K562 (cell line): ENCODE measurements at regions not wholly inside any gene's neighbourhood (a gene's known extent, or its start where the extent isn't known, plus 50 kb on each side); places are given as distances from the start of the nearest gene placed in this dataset.

ENCODE experiments used
- ATAC-seq: fragments of 200-7000 bp; cut with Tn5 transposase; 3 replicates; pipeline ENCODE4 v1.9.1; 2020; ENCODE audit warnings: moderate library complexity
- BruUV-seq: library from RNA; stranded (reverse); fragments of 400-500 nt; replicated peaks from 2 replicates; lab custom pipeline; 2021; lab: Mats Ljungman, UMichigan
- CTCF ChIA-PET: fragments of 300-600 bp; formaldehyde crosslinking; extraction: SDS; loops from one replicate; lab custom pipeline; 2021; ENCODE audit warnings: low intra/inter-chr PET ratio; lab: Yijun Ruan, JAX
- POLR2A ChIA-PET: fragments of 300-600, 350-650 bp; sonication (Branson Sonifier 250); formaldehyde crosslinking; extraction: SDS; loops from one replicate; lab custom pipeline; 2021; ENCODE audit warnings: antibody characterized with exemption, inconsistent platforms; lab: Yijun Ruan, JAX
- DNase-seq, 4 experiments: peaks; one replicate each; pipeline versions ENCODE4 v3.0.0 to v3.0.0-alpha.2; 2011 to 2018; ENCODE audit warnings: low spot score in 3 of 4, mixed read lengths in 3 of 4; ENCODE audit errors: extremely low read depth in 1 of 4
- FAIRE-seq: peaks from 2 replicates; lab custom pipeline; 2011; peaks lifted over from hg19 to GRCh38; lab: Jason Lieb, UNC
- H2AFZ ChIP-seq: 2 replicates; pipeline ENCODE4 v1.6.0; 2011; ENCODE audit warnings: low read depth, low read length, control low read depth, inconsistent platforms
- H3K27ac ChIP-seq: fragments of 200-600 bp; 3 replicates; pipeline ENCODE4 v1.8.0; 2011; ENCODE audit warnings: low read depth, mild to moderate bottlenecking, control low read depth, inconsistent platforms, low read length, moderate library complexity, mixed read lengths; ENCODE audit errors: extremely low read depth
- H3K27me3 ChIP-seq, 2 experiments: fragments of 300-600 bp in 1 of 2; 2 replicates in 1 of 2; 3 replicates in 1 of 2; pipeline versions ENCODE4 v1.6.0 to v1.8.0; 2011; ENCODE audit warnings: inconsistent platforms in 2 of 2, low read length in 2 of 2, mild to moderate bottlenecking in 1 of 2, mixed read lengths in 1 of 2, moderate library complexity in 1 of 2; ENCODE audit not compliant: control insufficient read depth in 2 of 2, insufficient read depth in 2 of 2
- H3K36me3 ChIP-seq: fragments of 300-600 bp; 3 replicates; pipeline ENCODE4 v1.8.0; 2011; ENCODE audit warnings: mild to moderate bottlenecking, low read length, inconsistent platforms; ENCODE audit not compliant: control insufficient read depth, insufficient read depth
- H3K4me1 ChIP-seq, 2 experiments: fragments of 200-600 bp in 1 of 2; replicated peaks in 1 of 2; 2 replicates in 1 of 2; 3 replicates in 1 of 2; pipeline versions ENCODE4 v1.5.1 to v1.8.0; 2011; ENCODE audit warnings: inconsistent platforms in 2 of 2, low read length in 2 of 2, mild to moderate bottlenecking in 1 of 2, mixed read lengths in 1 of 2, moderate library complexity in 1 of 2; ENCODE audit not compliant: control insufficient read depth in 2 of 2, insufficient read depth in 2 of 2
- H3K4me2 ChIP-seq: 2 replicates; pipeline ENCODE4 v1.6.1; 2011; ENCODE audit warnings: low read length, control low read depth, inconsistent platforms, mixed read lengths; ENCODE audit not compliant: insufficient read depth
- H3K4me3 ChIP-seq: fragments of 200-600 bp; sonication (generic), shearing (Covaris generic); 2 replicates; pipeline ENCODE4 v1.5.1; 2016; ENCODE audit warnings: control low read depth, inconsistent platforms
- H3K79me2 ChIP-seq: fragments of 200-600 bp; 3 replicates; pipeline ENCODE4 v1.8.0; 2011; ENCODE audit warnings: low read length, inconsistent platforms; ENCODE audit not compliant: control insufficient read depth, insufficient read depth
- H3K9ac ChIP-seq, 2 experiments: 2 replicates each; pipeline versions ENCODE4 v1.6.0 to v1.6.1; 2011; ENCODE audit warnings: low read depth in 2 of 2, low read length in 2 of 2, control low read depth in 1 of 2, inconsistent platforms in 1 of 2, mild to moderate bottlenecking in 1 of 2, mixed read lengths in 1 of 2; ENCODE audit not compliant: insufficient read depth in 1 of 2
- H3K9me1 ChIP-seq: one replicate; pipeline ENCODE4 v1.6.0; 2011; ENCODE audit warnings: inconsistent platforms, mild to moderate bottlenecking, low read length, moderate library complexity; ENCODE audit not compliant: control insufficient read depth, insufficient read depth
- H3K9me3 ChIP-seq: replicated peaks from 2 replicates; pipeline ENCODE4 v1.5.1; 2011; ENCODE audit warnings: low read depth, low read length, inconsistent platforms; ENCODE audit not compliant: control insufficient read depth, insufficient read depth
- H4K20me1 ChIP-seq: replicated peaks from 2 replicates; pipeline ENCODE4 v1.6.1; 2011; ENCODE audit warnings: low read length, inconsistent platforms, mixed read lengths; ENCODE audit not compliant: control insufficient read depth, insufficient read depth
- AFF1 ChIP-seq, 2 experiments: fragments of 450-650 bp; IDR thresholded peaks; 2 replicates each; pipeline ENCODE4 v1.6.1; 2018; ENCODE audit warnings: mild to moderate bottlenecking in 2 of 2, low read depth in 1 of 2; ENCODE audit not compliant: partially characterized antibody in 2 of 2
- ARID1B ChIP-seq: fragments of 450-650 bp; IDR thresholded peaks from 2 replicates; pipeline ENCODE4 v1.6.1; 2016; ENCODE audit warnings: antibody characterized with exemption, mild to moderate bottlenecking, inconsistent platforms
- ATF7 ChIP-seq: fragments of 450-650 bp; IDR thresholded peaks from 2 replicates; pipeline ENCODE4 v1.7.1; 2014; ENCODE audit warnings: mild to moderate bottlenecking, moderate library complexity
- CEBPB ChIP-seq: fragments of 450-650 bp; IDR thresholded peaks from 2 replicates; pipeline ENCODE4 v1.6.1; 2016; ENCODE audit warnings: missing genetic modification characterization, missing compliant biosample characterization
- CEBPG ChIP-seq, 3 experiments: fragments of 200-800 bp in 1 of 3; sonication (Bioruptor generic) in 1 of 3; sonication (generic) in 1 of 3; formaldehyde crosslinking in 1 of 3; IDR thresholded peaks in 2 of 3; conservative IDR thresholded peaks in 1 of 3; 2 replicates each; pipeline versions ENCODE4 v1.6.1 to v1.8.0; 2016 to 2022; ENCODE audit warnings: missing compliant biosample characterization in 2 of 3, missing genetic modification characterization in 2 of 3, mild to moderate bottlenecking in 1 of 3, missing genetic modification reagents in 1 of 3
- EHMT2 ChIP-seq: fragments of 450-650 bp; IDR thresholded peaks from 2 replicates; pipeline ENCODE4 v1.6.1; 2018; ENCODE audit warnings: antibody characterized with exemption
- EP300 ChIP-seq: IDR thresholded peaks from 2 replicates; pipeline ENCODE4 v1.6.1; 2012; ENCODE audit warnings: low read length, improper control_type of control experiment
- FOSL1 ChIP-seq: fragments of 200-800 bp; sonication (Bioruptor generic); conservative IDR thresholded peaks from 2 replicates; pipeline ENCODE4 v1.6.1; 2016; ENCODE audit warnings: missing genetic modification characterization, missing compliant biosample characterization
- JUN ChIP-seq, 2 experiments: sonication (generic) in 1 of 2; formaldehyde crosslinking in 1 of 2; IDR thresholded peaks; 2 replicates each; pipeline versions ENCODE4 v1.6.1 to v1.8.0; 2012 to 2022; ENCODE audit warnings: borderline replicate concordance in 2 of 2, mild to moderate bottlenecking in 2 of 2, improper control_type of control experiment in 1 of 2, low read depth in 1 of 2, low read length in 1 of 2, missing genetic modification reagents in 1 of 2
- SMARCE1 ChIP-seq: fragments of 450-650 bp; IDR thresholded peaks from 2 replicates; pipeline ENCODE4 v1.7.1; 2016; ENCODE audit warnings: mild to moderate bottlenecking
- TEAD2 ChIP-seq: fragments of 450-650 bp; IDR thresholded peaks from 2 replicates; pipeline ENCODE4 v1.6.1; 2016; ENCODE audit warnings: missing genetic modification characterization, control low read depth, missing compliant biosample characterization
- TFE3 ChIP-seq: fragments of 450-650 bp; formaldehyde crosslinking; IDR thresholded peaks from 2 replicates; pipeline ENCODE4 v1.4.0; 2020; ENCODE audit warnings: mild to moderate bottlenecking, mixed read lengths
- TRIM28 ChIP-seq: fragments of 450-650 bp; IDR thresholded peaks from 2 replicates; pipeline ENCODE4 v1.6.1; 2017
- ZNF175 ChIP-seq: fragments of 200-800 bp; sonication (Bioruptor generic); IDR thresholded peaks from 2 replicates; pipeline ENCODE4 v1.6.1; 2016; ENCODE audit warnings: low read depth, mild to moderate bottlenecking, missing genetic modification characterization, missing compliant biosample characterization
- ZNF584 ChIP-seq: fragments of 200-800 bp; sonication (Bioruptor generic); IDR thresholded peaks from 2 replicates; pipeline ENCODE4 v1.6.1; 2016; ENCODE audit warnings: low read depth, mild to moderate bottlenecking, missing genetic modification characterization, missing compliant biosample characterization
- WGBS: fragments of 100-300 bp; shearing (Covaris generic); methylation state at CpG from one replicate; pipeline ENCODE4 v1.1.6; 2016; ENCODE audit warnings: low coverage, mixed read lengths; ENCODE audit not compliant: insufficient coverage; ENCODE audit errors: missing lambda C conversion rate; 5-methylcytosine and 5-hydroxymethylcytosine counted together
- in situ Hi-C: fragments of 300-500 bp; cut with MboI; formaldehyde crosslinking; loops from 4 replicates; pipeline ENCODE4 v1.15.0; 2018; ENCODE audit warnings: inconsistent platforms, mixed read lengths
- intact Hi-C: fragments of 100-400 bp; cut with micrococcal nuclease; formaldehyde crosslinking; loops from 2 replicates; pipeline ENCODE4 v1.14.2; 2022

DNA sequence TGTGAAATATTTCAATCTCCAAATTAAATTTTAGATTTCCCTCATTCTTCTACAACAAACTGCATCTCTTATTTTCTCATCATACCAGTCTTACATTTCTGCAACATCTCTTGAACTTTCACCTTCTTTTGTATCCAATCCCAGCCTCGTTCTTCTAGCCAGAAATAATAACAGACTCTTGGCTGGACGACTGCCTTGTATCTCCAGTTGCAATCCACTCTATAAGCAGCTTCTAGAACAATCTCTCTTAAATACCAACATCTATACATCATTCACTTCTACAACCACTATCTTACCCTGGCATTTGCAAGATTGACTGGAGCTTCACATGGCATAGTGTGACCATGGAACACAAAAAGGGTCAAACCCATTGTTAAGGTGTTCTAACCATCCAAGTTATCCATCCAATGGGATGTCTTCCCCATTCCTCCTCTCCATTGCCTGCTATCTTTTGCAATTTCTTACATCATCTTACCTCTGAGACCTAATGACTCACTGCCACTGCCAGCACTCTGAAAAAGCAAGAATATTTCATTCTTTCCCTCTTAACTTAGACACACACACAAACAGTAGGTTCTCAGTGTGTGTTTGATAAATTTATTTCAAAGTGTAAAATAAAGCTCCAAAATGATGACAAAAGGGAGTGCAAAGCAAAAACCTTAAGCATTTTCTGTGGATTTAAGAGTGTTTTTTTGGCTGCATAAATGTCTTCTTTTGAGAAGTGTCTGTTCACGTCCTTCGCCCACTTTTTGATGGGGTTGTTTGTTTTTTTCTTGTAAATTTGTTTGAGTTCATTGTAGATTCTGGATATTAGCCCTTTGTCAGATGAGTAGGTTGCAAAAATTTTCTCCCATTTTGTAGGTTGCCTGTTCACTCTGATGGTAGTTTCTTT lies 145.6 kb downstream of the METTL4 start:
- Histone ChIP-seq H3K4me3 (no peak overlapping the region), H3K9ac (no peak overlapping the region), H4K20me1 (no peaks in the 10 kb centered on the region), H3K4me2 (no peak overlapping the region), H3K36me3 (no peaks in the 10 kb centered on the region), H3K9me1 (no peaks in the 10 kb centered on the region), H3K27ac (no peak overlapping the region), H3K9me3 (peaks cover 6% of the 10 kb centered on the region; the same call in 1 of the 2 replicates), H2AFZ (no peak overlapping the region), H3K27me3 (peaks cover 0 to under 1% of the 10 kb centered on the region in 2 experiments; a peak in 1 of 5 replicates), H3K4me1 (no peaks in the 10 kb centered on the region), H3K79me2 (no peaks in the 10 kb centered on the region)
- DNase-seq (no peak), ATAC-seq (peak; percentile 56; the same call in 2 of the 3 replicates), FAIRE-seq (no peak)
- no TSS peak for BruUV-seq
- WGBS, result 11% methylated on average over 4 of the region's 4 CpGs
- in situ Hi-C loops (no loop called here), intact Hi-C loops (no loop called here)
- POLR2A ChIA-PET, result no interaction called here
- CTCF ChIA-PET, result no interaction called here
- TF ChIP-seq CEBPG (CRISPR knock-in tag; IDR thresholded peaks at IDR 0.05), result peak; percentile 87
- peak; percentile 43 to 96; a peak in 3 of 4 replicates for TF ChIP-seq CEBPG (tag; conservative IDR thresholded peaks at IDR 0.05 in 1 of 2, IDR thresholded peaks at IDR 0.05 in 1 of 2)
- TF ChIP-seq ZNF175 (CRISPR knock-in tag), result peak; percentile 82; the same call in 1 of the 2 replicates
- TF ChIP-seq FOSL1 (tag), result peak; percentile 81
- peak; percentile 67; the same call in 1 of the 2 replicates for TF ChIP-seq ZNF584
- TF ChIP-seq CEBPB (tag), result peak; percentile 57
- TF ChIP-seq EHMT2, result 0 out of 2 replicates have a peak, but pooled peaks have one; percentile 41
- no peak for TF ChIP-seq TFE3 (CRISPR knock-in tag)
- peak; percentile 48; the same call in 1 of the 2 replicates for TF ChIP-seq JUN (IDR thresholded peaks at IDR 0.05; ENCODE audit: borderline replicate concordance, low read depth, low read length)
- no peak for TF ChIP-seq JUN (CRISPR knock-in tag; IDR thresholded peaks at IDR 0.05; ENCODE audit: borderline replicate concordance)
- TF ChIP-seq AFF1 (IDR thresholded peaks at IDR 0.05; ENCODE audit: low read depth in 1 of 2, partially characterized antibody in 2 of 2), result peak in 1 of 2 experiments; percentile 99
- TF ChIP-seq ATF7, result peak; percentile 34; the same call in 1 of the 2 replicates
- TF ChIP-seq SMARCE1, result peak; percentile 44; the same call in 1 of the 2 replicates
- 0 out of 2 replicates have a peak, but pooled peaks have one; percentile 18 for TF ChIP-seq TRIM28
- peak; percentile 40; the same call in 1 of the 2 replicates for TF ChIP-seq ARID1B
- TF ChIP-seq TEAD2, result no peak
- 0 out of 2 replicates have a peak, but pooled peaks have one; percentile 27 for TF ChIP-seq EP300
